ENCODE measurements at regions not wholly inside any gene's neighbourhood (a gene's known extent, or its start where the extent isn't known, plus 50 kb on each side); places are given as distances from the start of the nearest gene placed in this dataset.
A peak's percentile ranks its signal among the peaks of the same experiment; 100 is the strongest.

DNA sequence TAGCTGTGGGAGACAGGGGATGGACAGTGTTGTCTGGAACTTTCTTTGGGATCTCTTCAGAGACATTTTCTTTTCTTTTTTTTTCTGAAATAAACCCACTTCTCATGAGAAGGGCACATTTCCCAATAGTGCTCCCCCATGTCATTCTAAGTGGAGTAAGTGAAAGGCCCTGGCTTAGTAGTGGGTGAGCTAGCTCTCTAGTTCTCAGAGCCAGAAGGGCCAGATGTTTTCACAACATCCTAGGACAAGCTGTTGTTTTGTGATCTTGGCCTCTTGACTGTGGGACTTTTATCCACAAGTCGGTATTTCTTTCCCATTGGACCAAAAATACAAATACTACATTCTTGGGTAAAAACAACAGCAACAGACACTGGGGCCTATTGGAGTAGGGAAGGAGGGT is 607.7 kb upstream of the TENM4 start:
- Mint-ChIP-seq H3K27ac (no peak overlapping the region), H3K4me1 (ENCODE audit: low read depth) (peaks cover 2% of the 10 kb centered on the region), H3K27me3 (no peaks in the 10 kb centered on the region), H3K4me3 (ENCODE audit: low read depth) (no peak overlapping the region), H3K9me3 (ENCODE audit: low read depth) (no peaks in the 10 kb centered on the region), H3K36me3 (ENCODE audit: insufficient read depth) (no peaks in the 10 kb centered on the region)
- DNase-seq (ENCODE audit: low spot score, unreplicated experiment), result no peak
- TF ChIP-seq, protein P1, sequence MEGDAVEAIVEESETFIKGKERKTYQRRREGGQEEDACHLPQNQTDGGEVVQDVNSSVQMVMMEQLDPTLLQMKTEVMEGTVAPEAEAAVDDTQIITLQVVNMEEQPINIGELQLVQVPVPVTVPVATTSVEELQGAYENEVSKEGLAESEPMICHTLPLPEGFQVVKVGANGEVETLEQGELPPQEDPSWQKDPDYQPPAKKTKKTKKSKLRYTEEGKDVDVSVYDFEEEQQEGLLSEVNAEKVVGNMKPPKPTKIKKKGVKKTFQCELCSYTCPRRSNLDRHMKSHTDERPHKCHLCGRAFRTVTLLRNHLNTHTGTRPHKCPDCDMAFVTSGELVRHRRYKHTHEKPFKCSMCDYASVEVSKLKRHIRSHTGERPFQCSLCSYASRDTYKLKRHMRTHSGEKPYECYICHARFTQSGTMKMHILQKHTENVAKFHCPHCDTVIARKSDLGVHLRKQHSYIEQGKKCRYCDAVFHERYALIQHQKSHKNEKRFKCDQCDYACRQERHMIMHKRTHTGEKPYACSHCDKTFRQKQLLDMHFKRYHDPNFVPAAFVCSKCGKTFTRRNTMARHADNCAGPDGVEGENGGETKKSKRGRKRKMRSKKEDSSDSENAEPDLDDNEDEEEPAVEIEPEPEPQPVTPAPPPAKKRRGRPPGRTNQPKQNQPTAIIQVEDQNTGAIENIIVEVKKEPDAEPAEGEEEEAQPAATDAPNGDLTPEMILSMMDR (IDR thresholded peaks at IDR 0.05; ENCODE audit: unreplicated experiment), result no peak

DNA sequence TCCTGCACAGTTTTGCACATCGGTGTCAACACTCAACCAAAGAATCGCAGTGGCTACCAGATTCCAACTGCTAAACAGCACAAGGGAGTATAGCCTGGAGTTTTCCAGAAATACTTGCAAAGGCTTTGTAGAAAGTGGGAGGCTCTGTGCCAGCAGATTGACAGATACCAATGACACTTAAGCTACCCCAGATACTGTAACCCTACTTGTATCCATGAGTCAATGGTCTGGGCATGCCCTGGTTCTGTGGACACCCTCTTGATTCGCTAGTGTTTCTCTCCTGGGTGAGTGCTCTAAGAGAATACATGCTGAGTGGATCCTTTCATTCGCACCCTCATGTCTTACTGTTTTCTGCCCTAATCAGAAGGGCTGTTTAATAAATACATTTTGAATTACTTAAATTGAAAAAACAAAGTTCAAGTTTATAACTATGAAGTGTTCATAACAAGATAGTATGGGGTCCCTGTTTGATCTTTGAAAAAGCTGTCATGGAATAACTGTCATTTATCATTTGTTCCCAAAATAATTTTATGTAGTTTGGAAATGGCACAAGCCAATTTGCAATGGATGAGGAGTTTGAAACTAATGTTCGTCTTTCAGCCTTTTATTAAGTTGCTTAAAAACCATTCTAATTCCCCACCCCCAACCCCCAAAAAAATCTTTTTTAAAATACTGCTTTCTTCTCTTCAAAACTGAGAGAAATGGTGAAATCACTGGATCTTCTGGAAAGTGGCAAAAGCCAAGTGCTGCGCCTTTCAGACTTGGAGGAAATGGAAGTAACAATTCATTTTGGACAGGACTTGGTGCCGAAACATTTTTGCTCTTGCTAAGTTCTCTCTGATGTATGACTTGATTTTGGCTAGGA is 600.5 kb upstream of the TENM4 start:
- no peak overlapping the region for H3K27ac Mint-ChIP-seq
- no peaks in the 10 kb centered on the region for H3K9me3 Mint-ChIP-seq (ENCODE audit: low read depth)
- H3K36me3 Mint-ChIP-seq (ENCODE audit: insufficient read depth), result no peaks in the 10 kb centered on the region
- H3K4me3 Mint-ChIP-seq (ENCODE audit: low read depth), result no peak overlapping the region
- peaks cover 10% of the 10 kb centered on the region for H3K4me1 Mint-ChIP-seq (ENCODE audit: low read depth)
- H3K27me3 Mint-ChIP-seq, result no peaks in the 10 kb centered on the region
- TF ChIP-seq, protein P1 (IDR thresholded peaks at IDR 0.05; ENCODE audit: unreplicated experiment), result no peak
- DNase-seq (ENCODE audit: low spot score, unreplicated experiment), result no peak

DNA sequence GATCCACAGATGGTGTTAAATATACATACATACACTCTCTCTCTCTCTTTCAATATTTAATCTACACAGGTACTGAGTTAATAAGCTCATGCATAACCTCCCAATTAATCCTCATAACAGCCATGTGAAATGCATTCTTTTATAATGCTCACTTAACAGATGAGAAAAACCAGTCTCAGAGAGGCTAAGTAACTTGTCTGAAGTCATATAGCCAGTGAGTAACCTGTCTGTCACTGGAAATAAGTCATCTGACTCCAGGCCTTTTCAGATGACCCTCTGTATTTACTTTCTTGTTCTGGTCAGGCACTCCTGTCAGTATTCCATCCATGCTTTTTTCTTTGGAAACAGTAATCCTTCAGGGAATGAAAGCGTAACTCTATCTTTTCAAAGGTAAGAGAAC is 594.0 kb upstream of the TENM4 start:
- TF ChIP-seq, protein P1 (IDR thresholded peaks at IDR 0.05; ENCODE audit: unreplicated experiment), result no peak
- no peak for DNase-seq (ENCODE audit: low spot score, unreplicated experiment)
- Mint-ChIP-seq H3K9me3 (ENCODE audit: low read depth) (no peaks in the 10 kb centered on the region), H3K36me3 (ENCODE audit: insufficient read depth) (no peaks in the 10 kb centered on the region), H3K27me3 (no peaks in the 10 kb centered on the region), H3K27ac (no peak overlapping the region), H3K4me3 (ENCODE audit: low read depth) (no peak overlapping the region), H3K4me1 (ENCODE audit: low read depth) (peaks cover 30% of the 10 kb centered on the region)

DNA sequence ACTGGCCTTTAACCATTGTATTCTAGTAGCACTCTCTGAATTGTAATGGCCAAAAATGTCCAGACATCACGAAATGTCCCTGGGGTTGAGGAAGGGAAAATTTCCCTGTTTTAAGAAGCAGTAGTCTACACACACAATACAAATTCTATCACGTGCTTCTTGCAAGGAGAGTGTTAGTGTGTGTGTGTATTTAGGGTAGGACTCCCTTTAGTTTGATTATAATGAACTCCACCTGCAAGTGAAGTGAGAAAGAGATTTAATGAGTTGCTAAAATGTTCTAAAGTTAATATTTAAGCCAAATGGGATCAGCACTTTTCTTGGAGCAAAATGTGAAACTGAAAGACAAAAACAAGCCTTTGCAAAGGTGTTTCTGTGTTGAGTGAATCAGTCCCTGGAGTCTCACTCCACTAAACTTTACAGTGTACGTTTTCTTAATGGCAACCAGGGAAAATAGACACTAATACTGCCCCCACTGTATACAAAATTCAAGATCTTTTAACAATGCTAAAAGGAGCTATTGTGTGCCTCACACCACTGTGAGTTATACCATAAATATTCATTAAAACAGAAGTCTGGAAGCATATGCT is 590.3 kb upstream of the TENM4 start:
- H3K27me3 Mint-ChIP-seq, result no peaks in the 10 kb centered on the region
- TF ChIP-seq, protein P1 (IDR thresholded peaks at IDR 0.05; ENCODE audit: unreplicated experiment), result no peak
- H3K36me3 Mint-ChIP-seq (ENCODE audit: insufficient read depth), result no peaks in the 10 kb centered on the region
- peak overlapping the region; percentile 26 for H3K27ac Mint-ChIP-seq
- no peak overlapping the region for H3K4me3 Mint-ChIP-seq (ENCODE audit: low read depth)
- H3K9me3 Mint-ChIP-seq (ENCODE audit: low read depth), result peaks cover 2% of the 10 kb centered on the region
- DNase-seq (ENCODE audit: low spot score, unreplicated experiment), result no peak
- peaks cover 28% of the 10 kb centered on the region for H3K4me1 Mint-ChIP-seq (ENCODE audit: low read depth)

DNA sequence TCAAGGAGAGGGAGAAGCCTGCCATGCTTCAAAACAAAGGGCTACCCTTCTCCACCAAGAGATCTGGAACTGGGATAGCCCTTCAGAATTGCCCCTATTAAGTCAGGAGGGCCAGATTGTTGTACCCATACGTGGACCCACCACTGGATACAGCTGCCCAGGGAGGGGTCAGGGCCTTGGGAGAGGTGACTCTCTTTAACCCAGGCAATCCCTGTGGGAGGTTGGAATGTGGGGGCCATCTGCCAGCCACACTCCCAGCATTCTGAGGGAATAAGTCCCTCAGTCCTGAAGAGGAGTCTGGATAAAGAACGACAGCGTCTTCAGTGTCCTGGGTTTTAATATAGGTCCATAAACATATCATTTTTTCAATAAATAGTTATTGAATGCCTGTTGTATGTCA is 588.2 kb upstream of the TENM4 start:
- Mint-ChIP-seq H3K4me1 (ENCODE audit: low read depth) (peaks cover 21% of the 10 kb centered on the region), H3K4me3 (ENCODE audit: low read depth) (no peak overlapping the region), H3K36me3 (ENCODE audit: insufficient read depth) (no peaks in the 10 kb centered on the region), H3K27ac (no peak overlapping the region), H3K27me3 (no peaks in the 10 kb centered on the region), H3K9me3 (ENCODE audit: low read depth) (peaks cover 7% of the 10 kb centered on the region)
- DNase-seq (ENCODE audit: low spot score, unreplicated experiment), result no peak
- TF ChIP-seq, protein P1 (IDR thresholded peaks at IDR 0.05; ENCODE audit: unreplicated experiment), result no peak

All from progenitor cell of endocrine pancreas (in vitro differentiated cells).